GM12892 (cell line): ENCODE measurements at regions not wholly inside any gene's neighbourhood (a gene's known extent, or its start where the extent isn't known, plus 50 kb on each side); places are given as distances from the start of the nearest gene placed in this dataset.

Source experiments
- POLR2A ChIP-seq: IDR thresholded peaks from 2 replicates; pipeline ENCODE4 v1.6.1; 2011; ENCODE audit warnings: low read depth, low read length, control low read depth
- POLR2AphosphoS5 ChIP-seq: IDR thresholded peaks from 2 replicates; pipeline ENCODE4 v1.6.1; 2011; ENCODE audit warnings: low read depth, low read length, control low read depth

DNA sequence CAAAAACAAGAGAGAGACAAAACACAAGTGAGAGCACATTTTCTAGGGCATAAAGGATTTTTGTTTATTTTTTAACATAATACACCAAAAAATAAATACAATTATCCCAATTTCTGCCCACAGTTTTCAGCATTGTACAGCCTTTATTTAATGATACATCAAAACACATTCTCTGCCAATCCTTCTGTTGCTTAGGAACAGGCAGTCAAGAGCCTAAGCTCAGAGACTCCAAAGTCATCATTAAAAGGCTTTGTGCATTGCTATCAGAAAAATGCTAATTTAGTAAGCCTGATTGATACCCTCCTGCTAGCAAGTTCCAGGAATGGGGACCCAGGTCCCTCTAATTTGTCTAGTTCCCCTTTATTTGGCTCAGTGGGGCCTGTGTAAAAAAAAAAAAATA is 536.5 kb downstream of the RPS29 start:
- TF ChIP-seq POLR2AphosphoS5 (no peak), POLR2A (no peak)
